SK-N-SH treated with all-trans-retinoic acid at 6 μM for 48 hours (cell line): ENCODE measurements at regions not wholly inside any gene's neighbourhood (a gene's known extent, or its start where the extent isn't known, plus 50 kb on each side); places are given as distances from the start of the nearest gene placed in this dataset.

ENCODE experiments used
- ATAC-seq: fragments of 200-7000 bp; cut with Tn5 transposase; 3 replicates; pipeline ENCODE4 v1.9.1; 2020; ENCODE audit warnings: mild to moderate bottlenecking, moderate library complexity
- ARNTL ChIP-seq: fragments of 450-650 bp; formaldehyde crosslinking; IDR thresholded peaks from 2 replicates; pipeline ENCODE4 v1.5.0; 2020; ENCODE audit warnings: low read depth, mild to moderate bottlenecking, moderate library complexity, borderline replicate concordance
- CSDC2 ChIP-seq: fragments of 250-450 bp; sonication (Bioruptor Pico); IDR thresholded peaks from 2 replicates; pipeline ENCODE4 v1.5.0; 2020; ENCODE audit warnings: mild to moderate bottlenecking, moderate library complexity
- ESRRG ChIP-seq: fragments of 250-450 bp; sonication (Bioruptor Pico); IDR thresholded peaks from 2 replicates; pipeline ENCODE4 v1.6.1; 2021; ENCODE audit warnings: mild to moderate bottlenecking
- GLIS3 ChIP-seq: fragments of 250-450 bp; sonication (Bioruptor Pico); IDR thresholded peaks from 2 replicates; pipeline ENCODE4 v1.5.0; 2020; ENCODE audit warnings: mild to moderate bottlenecking, moderate library complexity
- ISL1 ChIP-seq: fragments of 250-450 bp; sonication (Bioruptor Pico); IDR thresholded peaks from 2 replicates; pipeline ENCODE4 v2.1.2; 2022; ENCODE audit warnings: mild to moderate bottlenecking, moderate library complexity
- OSR1 ChIP-seq: fragments of 250-450 bp; sonication (Bioruptor Pico); IDR thresholded peaks from 2 replicates; pipeline ENCODE4 v1.8.0; 2022; ENCODE audit warnings: moderate library complexity, mild to moderate bottlenecking, inconsistent platforms
- PATZ1 ChIP-seq: fragments of 250-450 bp; sonication (Bioruptor Pico); IDR thresholded peaks from 2 replicates; pipeline ENCODE4 v1.8.0; 2020; ENCODE audit warnings: mild to moderate bottlenecking, moderate library complexity, borderline replicate concordance
- PPARA ChIP-seq: fragments of 250-450 bp; sonication (Bioruptor Pico); IDR thresholded peaks from 2 replicates; pipeline ENCODE4 v1.5.0; 2020; ENCODE audit warnings: mild to moderate bottlenecking, borderline replicate concordance
- RARB ChIP-seq: fragments of 250-450 bp; sonication (Bioruptor Pico); IDR thresholded peaks from 2 replicates; pipeline ENCODE4 v1.8.0; 2021; ENCODE audit warnings: mild to moderate bottlenecking, moderate library complexity
- SNAI2 ChIP-seq: fragments of 250-450 bp; sonication (Bioruptor Pico); IDR thresholded peaks from 2 replicates; pipeline ENCODE4 v1.5.0; 2020; ENCODE audit warnings: mild to moderate bottlenecking, moderate library complexity
- TCF4 ChIP-seq: fragments of 250-450 bp; sonication (Bioruptor Pico); IDR thresholded peaks from 2 replicates; pipeline ENCODE4 v1.8.0; 2021; ENCODE audit warnings: mild to moderate bottlenecking, moderate library complexity, borderline replicate concordance
- TOX ChIP-seq: fragments of 250-450 bp; sonication (Bioruptor Pico); IDR thresholded peaks from 2 replicates; pipeline ENCODE4 v1.8.0; 2021; ENCODE audit warnings: mild to moderate bottlenecking, moderate library complexity, borderline replicate concordance
- ZC3H10 ChIP-seq: fragments of 250-450 bp; sonication (Bioruptor Pico); IDR thresholded peaks from 2 replicates; pipeline ENCODE4 v1.5.1; 2021; ENCODE audit warnings: mild to moderate bottlenecking, moderate library complexity
- ZFP3 ChIP-seq: fragments of 250-450 bp; sonication (Bioruptor Pico); IDR thresholded peaks from 2 replicates; pipeline ENCODE4 v1.5.0; 2020; ENCODE audit warnings: mild to moderate bottlenecking, moderate library complexity
- ZFP30 ChIP-seq: fragments of 450-650 bp; formaldehyde crosslinking; IDR thresholded peaks from 2 replicates; pipeline ENCODE4 v1.5.0; 2022; ENCODE audit warnings: mild to moderate bottlenecking, moderate library complexity
- ZNF565 ChIP-seq: fragments of 450-650 bp; formaldehyde crosslinking; conservative IDR thresholded peaks from 2 replicates; pipeline ENCODE4 v1.5.0; 2020; ENCODE audit warnings: low read depth, mild to moderate bottlenecking, moderate library complexity
- ZNF70 ChIP-seq: fragments of 450-650 bp; formaldehyde crosslinking; IDR thresholded peaks from 2 replicates; pipeline ENCODE4 v1.5.0; 2020; ENCODE audit warnings: mild to moderate bottlenecking, moderate library complexity
- ZNF8 ChIP-seq: fragments of 450-650 bp; formaldehyde crosslinking; IDR thresholded peaks from 2 replicates; pipeline ENCODE4 v1.5.0; 2020; ENCODE audit warnings: mild to moderate bottlenecking, moderate library complexity
- TF ChIP-seq, protein P1 (sequence below): fragments of 250-450 bp; sonication (Bioruptor Pico); IDR thresholded peaks from 2 replicates; pipeline ENCODE4 v1.5.0; 2020; ENCODE audit warnings: mild to moderate bottlenecking, moderate library complexity
- TF ChIP-seq, protein P2 (sequence below): fragments of 250-450 bp; sonication (Bioruptor Pico); IDR thresholded peaks from 2 replicates; pipeline ENCODE4 v1.5.1; 2021; ENCODE audit warnings: mild to moderate bottlenecking, moderate library complexity
- TF ChIP-seq, protein P3 (sequence below): fragments of 250-450 bp; sonication (Bioruptor Pico); IDR thresholded peaks from 2 replicates; pipeline ENCODE4 v1.8.0; 2021; ENCODE audit warnings: low read depth, mild to moderate bottlenecking, moderate library complexity, borderline replicate concordance
- TF ChIP-seq, protein P4 (sequence below): fragments of 250-450 bp; sonication (Bioruptor Pico); IDR thresholded peaks from 2 replicates; pipeline ENCODE4 v1.5.1; 2020; ENCODE audit warnings: low read depth, mild to moderate bottlenecking, moderate library complexity

- TF ChIP-seq PPARA (CRISPR knock-in tag) = no peak
- TF ChIP-seq SNAI2 (CRISPR knock-in tag) = no peak
- TF ChIP-seq ZNF565 = no peak
- TF ChIP-seq TOX (CRISPR knock-in tag) = no peak
- TF ChIP-seq ZNF8 = no peak
- no peak for TF ChIP-seq ZFP3
- TF ChIP-seq RARB (CRISPR knock-in tag) = no peak
- no peak for TF ChIP-seq TCF4 (CRISPR knock-in tag)
- no peak for TF ChIP-seq ARNTL (CRISPR knock-in tag)
- TF ChIP-seq, all 23 proteins: peak for 0
- ATAC-seq = no peak
These were observed 144.8 kb upstream of the TNP1 start for GRCh38 chr2:217004656-217005055.

- ATAC-seq = no peak
These were observed 141.9 kb upstream of the TNP1 start for GRCh38 chr2:217001740-217002139.

DNA sequence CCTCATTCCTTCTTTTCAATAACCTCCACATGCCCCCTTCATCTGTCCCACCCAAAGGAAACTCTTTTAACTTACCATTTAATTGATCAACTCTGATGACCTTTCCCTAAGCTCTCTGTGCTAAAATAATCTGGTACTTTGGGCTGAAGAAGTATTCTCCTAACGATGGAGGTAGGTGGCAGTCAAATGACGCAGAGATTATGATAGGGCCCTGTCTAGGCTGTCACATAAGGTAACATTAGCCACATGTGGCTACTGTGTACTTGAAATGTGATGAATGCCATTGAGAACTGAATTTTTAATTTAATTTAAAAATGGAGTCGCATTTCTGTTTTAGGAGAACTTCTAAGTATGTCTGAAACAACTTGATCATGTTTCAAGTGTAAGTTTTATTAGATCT is 140.5 kb upstream of the TNP1 start:
- no peak for ATAC-seq
- TF ChIP-seq ZC3H10 (CRISPR knock-in tag) (no peak), ZFP30 (CRISPR knock-in tag) (no peak), ISL1 (CRISPR knock-in tag) (no peak), ESRRG (no peak), OSR1 (CRISPR knock-in tag) (no peak), TCF4 (CRISPR knock-in tag) (no peak), CSDC2 (CRISPR knock-in tag) (no peak), ZFP3 (no peak), GLIS3 (CRISPR knock-in tag) (no peak), RARB (CRISPR knock-in tag) (no peak), PATZ1 (no peak), ZNF70 (no peak), ZNF8 (no peak), SNAI2 (CRISPR knock-in tag) (no peak), ARNTL (CRISPR knock-in tag) (no peak)
- TF ChIP-seq, protein P1, sequence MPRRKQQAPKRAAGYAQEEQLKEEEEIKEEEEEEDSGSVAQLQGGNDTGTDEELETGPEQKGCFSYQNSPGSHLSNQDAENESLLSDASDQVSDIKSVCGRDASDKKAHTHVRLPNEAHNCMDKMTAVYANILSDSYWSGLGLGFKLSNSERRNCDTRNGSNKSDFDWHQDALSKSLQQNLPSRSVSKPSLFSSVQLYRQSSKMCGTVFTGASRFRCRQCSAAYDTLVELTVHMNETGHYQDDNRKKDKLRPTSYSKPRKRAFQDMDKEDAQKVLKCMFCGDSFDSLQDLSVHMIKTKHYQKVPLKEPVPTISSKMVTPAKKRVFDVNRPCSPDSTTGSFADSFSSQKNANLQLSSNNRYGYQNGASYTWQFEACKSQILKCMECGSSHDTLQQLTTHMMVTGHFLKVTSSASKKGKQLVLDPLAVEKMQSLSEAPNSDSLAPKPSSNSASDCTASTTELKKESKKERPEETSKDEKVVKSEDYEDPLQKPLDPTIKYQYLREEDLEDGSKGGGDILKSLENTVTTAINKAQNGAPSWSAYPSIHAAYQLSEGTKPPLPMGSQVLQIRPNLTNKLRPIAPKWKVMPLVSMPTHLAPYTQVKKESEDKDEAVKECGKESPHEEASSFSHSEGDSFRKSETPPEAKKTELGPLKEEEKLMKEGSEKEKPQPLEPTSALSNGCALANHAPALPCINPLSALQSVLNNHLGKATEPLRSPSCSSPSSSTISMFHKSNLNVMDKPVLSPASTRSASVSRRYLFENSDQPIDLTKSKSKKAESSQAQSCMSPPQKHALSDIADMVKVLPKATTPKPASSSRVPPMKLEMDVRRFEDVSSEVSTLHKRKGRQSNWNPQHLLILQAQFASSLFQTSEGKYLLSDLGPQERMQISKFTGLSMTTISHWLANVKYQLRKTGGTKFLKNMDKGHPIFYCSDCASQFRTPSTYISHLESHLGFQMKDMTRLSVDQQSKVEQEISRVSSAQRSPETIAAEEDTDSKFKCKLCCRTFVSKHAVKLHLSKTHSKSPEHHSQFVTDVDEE (CRISPR knock-in tag) = no peak
- TF ChIP-seq, protein P2, sequence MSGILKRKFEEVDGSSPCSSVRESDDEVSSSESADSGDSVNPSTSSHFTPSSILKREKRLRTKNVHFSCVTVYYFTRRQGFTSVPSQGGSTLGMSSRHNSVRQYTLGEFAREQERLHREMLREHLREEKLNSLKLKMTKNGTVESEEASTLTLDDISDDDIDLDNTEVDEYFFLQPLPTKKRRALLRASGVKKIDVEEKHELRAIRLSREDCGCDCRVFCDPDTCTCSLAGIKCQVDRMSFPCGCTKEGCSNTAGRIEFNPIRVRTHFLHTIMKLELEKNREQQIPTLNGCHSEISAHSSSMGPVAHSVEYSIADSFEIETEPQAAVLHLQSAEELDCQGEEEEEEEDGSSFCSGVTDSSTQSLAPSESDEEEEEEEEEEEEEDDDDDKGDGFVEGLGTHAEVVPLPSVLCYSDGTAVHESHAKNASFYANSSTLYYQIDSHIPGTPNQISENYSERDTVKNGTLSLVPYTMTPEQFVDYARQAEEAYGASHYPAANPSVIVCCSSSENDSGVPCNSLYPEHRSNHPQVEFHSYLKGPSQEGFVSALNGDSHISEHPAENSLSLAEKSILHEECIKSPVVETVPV (CRISPR knock-in tag) = no peak
- TF ChIP-seq, protein P3, sequence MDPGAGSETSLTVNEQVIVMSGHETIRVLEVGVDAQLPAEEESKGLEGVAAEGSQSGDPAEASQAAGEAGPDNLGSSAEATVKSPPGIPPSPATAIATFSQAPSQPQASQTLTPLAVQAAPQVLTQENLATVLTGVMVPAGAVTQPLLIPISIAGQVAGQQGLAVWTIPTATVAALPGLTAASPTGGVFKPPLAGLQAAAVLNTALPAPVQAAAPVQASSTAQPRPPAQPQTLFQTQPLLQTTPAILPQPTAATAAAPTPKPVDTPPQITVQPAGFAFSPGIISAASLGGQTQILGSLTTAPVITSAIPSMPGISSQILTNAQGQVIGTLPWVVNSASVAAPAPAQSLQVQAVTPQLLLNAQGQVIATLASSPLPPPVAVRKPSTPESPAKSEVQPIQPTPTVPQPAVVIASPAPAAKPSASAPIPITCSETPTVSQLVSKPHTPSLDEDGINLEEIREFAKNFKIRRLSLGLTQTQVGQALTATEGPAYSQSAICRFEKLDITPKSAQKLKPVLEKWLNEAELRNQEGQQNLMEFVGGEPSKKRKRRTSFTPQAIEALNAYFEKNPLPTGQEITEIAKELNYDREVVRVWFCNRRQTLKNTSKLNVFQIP (CRISPR knock-in tag) = no peak

More at GRCh38 chr2:217001740-217002139, 141.9 kb upstream of the TNP1 start:
- TF ChIP-seq, protein P4, sequence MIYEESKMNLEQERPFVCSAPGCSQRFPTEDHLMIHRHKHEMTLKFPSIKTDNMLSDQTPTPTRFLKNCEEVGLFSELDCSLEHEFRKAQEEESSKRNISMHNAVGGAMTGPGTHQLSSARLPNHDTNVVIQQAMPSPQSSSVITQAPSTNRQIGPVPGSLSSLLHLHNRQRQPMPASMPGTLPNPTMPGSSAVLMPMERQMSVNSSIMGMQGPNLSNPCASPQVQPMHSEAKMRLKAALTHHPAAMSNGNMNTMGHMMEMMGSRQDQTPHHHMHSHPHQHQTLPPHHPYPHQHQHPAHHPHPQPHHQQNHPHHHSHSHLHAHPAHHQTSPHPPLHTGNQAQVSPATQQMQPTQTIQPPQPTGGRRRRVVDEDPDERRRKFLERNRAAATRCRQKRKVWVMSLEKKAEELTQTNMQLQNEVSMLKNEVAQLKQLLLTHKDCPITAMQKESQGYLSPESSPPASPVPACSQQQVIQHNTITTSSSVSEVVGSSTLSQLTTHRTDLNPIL (CRISPR knock-in tag) = no peak
- TF ChIP-seq ZFP3 = no peak
- TF ChIP-seq RARB (CRISPR knock-in tag) = no peak
